Transverse colon (tissue), 4 donors: ENCODE measurements at regions not wholly inside any gene's neighbourhood (a gene's known extent, or its start where the extent isn't known, plus 50 kb on each side); places are given as distances from the start of the nearest gene placed in this dataset.

Experiments
- DNase-seq: peaks from one replicate; pipeline ENCODE4 v3.0.0-alpha.2; 2019
- H3K27ac ChIP-seq, 4 donors: fragments of 200-600 bp; sonication (generic); 2 replicates each; pipeline ENCODE4 v1.5.1; 2016 to 2018; ENCODE audit warnings: inconsistent platforms in 4 of 4
- H3K27me3 ChIP-seq: fragments of 200-600 bp; sonication (generic); 2 replicates; pipeline ENCODE4 v1.5.1; 2017; ENCODE audit warnings: inconsistent platforms
- H3K36me3 ChIP-seq, 4 donors: fragments of 200-600 bp; sonication (generic); 2 replicates each; pipeline ENCODE4 v1.5.1; 2017 to 2019; ENCODE audit warnings: inconsistent platforms in 4 of 4
- H3K4me1 ChIP-seq, 4 donors: fragments of 200-600 bp; sonication (generic); 2 replicates each; pipeline ENCODE4 v1.5.1; 2017 to 2020; ENCODE audit warnings: inconsistent platforms in 4 of 4
- H3K4me3 ChIP-seq, 4 donors: fragments of 200-600 bp; sonication (generic); 1 replicate in 1 of 4; 2 replicates in 3 of 4; pipeline versions ENCODE4 v1.5.1 to v1.6.1; 2017 to 2019; ENCODE audit warnings: inconsistent platforms in 4 of 4
- H3K9me3 ChIP-seq, 2 donors: fragments of 200-600 bp; sonication (generic); 2 replicates each; pipeline ENCODE4 v1.5.1; 2017 to 2019; ENCODE audit warnings: inconsistent platforms in 2 of 2
- CTCF ChIP-seq, 5 experiments: fragments of 200-600 bp in 3 of 5; fragments of 450-650 bp in 2 of 5; sonication (generic) in 3 of 5; IDR thresholded peaks; 1 replicate in 2 of 5; 2 replicates in 3 of 5; pipeline ENCODE4 v1.5.1; 2016 to 2017; ENCODE audit warnings: antibody characterized with exemption in 5 of 5, inconsistent platforms in 3 of 5, mild to moderate bottlenecking in 2 of 5, moderate library complexity in 1 of 5
- EP300 ChIP-seq: sonication (generic); formaldehyde crosslinking; IDR thresholded peaks from one replicate; pipeline ENCODE4 v1.6.1; 2017; ENCODE audit warnings: antibody characterized with exemption, low read depth
- POLR2A ChIP-seq: fragments of 450-650 bp; IDR thresholded peaks from one replicate; pipeline ENCODE4 v1.6.1; 2016; ENCODE audit warnings: antibody characterized with exemption, mild to moderate bottlenecking, moderate library complexity
- POLR2AphosphoS5 ChIP-seq, 3 donors: sonication (generic); formaldehyde crosslinking; IDR thresholded peaks; one replicate each; pipeline ENCODE4 v1.6.1; 2016; ENCODE audit warnings: antibody characterized with exemption in 3 of 3
- WGBS, 2 donors: methylation state at CpG; one replicate each; pipeline ENCODE4 v1.1.5; 2018; ENCODE audit warnings: low coverage in 1 of 2; 5-methylcytosine and 5-hydroxymethylcytosine counted together
- in situ Hi-C, 4 donors: fragments of 200-750 bp; cut with MboI; loops; one replicate each; pipeline versions ENCODE4 v1.15.0 to v1.15.1; 2017; ENCODE audit warnings: low sequenced_read_pairs in 3 of 4, low pct_ligation_motif_present in 1 of 4, low pct_unique_long_range_greater_than_20kb in 1 of 4
- intact Hi-C: fragments of 100-400 bp; cut with DNase I; formaldehyde crosslinking; loops from one replicate; pipeline ENCODE4 v1.15.1; 2023; ENCODE audit warnings: low total_unique reads

- intact Hi-C loops: no loop called here
- Histone ChIP-seq H3K27me3 (no peaks in the 10 kb centered on the region), H3K27ac (no peak overlapping the region), H3K36me3 (no peaks in the 10 kb centered on the region), H3K9me3 (no peaks in the 10 kb centered on the region), H3K4me3 (no peak overlapping the region), H3K4me1 (peaks cover 0 to 4% (median 0%) of the 10 kb centered on the region in 4 donors)
- no peak for TF ChIP-seq EP300
- no peak for TF ChIP-seq POLR2A
- TF ChIP-seq CTCF (IDR thresholded peaks at IDR 0.05): no peak
- in situ Hi-C loops: no loop called here
- WGBS, 2 donors: 88% methylated on average over 1 of the region's 1 CpG; no CpG with 5 or more reads in 1 of the 2 donors
- DNase-seq: no peak
Measured at GRCh38 chr2:217270485-217271121, 410.7 kb upstream of the TNP1 start.

GRCh38 chr2:217269701-217270484 is 410.0 kb upstream of the TNP1 start:
- intact Hi-C loops: loop anchor here (10.0 kb wide), 1 partner anchor 65 kb away; no protein-coding TSS in a partner anchor

GRCh38 chr2:217268978-217269377 is 409.1 kb upstream of the TNP1 start:
- intact Hi-C loops (loop anchor here (10.0 kb wide), 1 partner anchor 66 kb away; no protein-coding TSS in a partner anchor), in situ Hi-C loops (no loop called here)
- Histone ChIP-seq H3K36me3 (no peaks in the 10 kb centered on the region), H3K9me3 (no peaks in the 10 kb centered on the region), H3K4me1 (no peaks in the 10 kb centered on the region), H3K4me3 (no peak overlapping the region), H3K27me3 (no peaks in the 10 kb centered on the region), H3K27ac (no peak overlapping the region)
- DNase-seq: no peak
- TF ChIP-seq POLR2AphosphoS5 (IDR thresholded peaks at IDR 0.05): no peak
- TF ChIP-seq CTCF (IDR thresholded peaks at IDR 0.05): no peak
- TF ChIP-seq POLR2A: no peak
- WGBS, 2 donors: 95 to 100% methylated on average over 2 to 7 of the region's 7 CpGs

More at GRCh38 chr2:217269701-217270484, 410.0 kb upstream of the TNP1 start:
- Histone ChIP-seq H3K27me3 (no peaks in the 10 kb centered on the region), H3K4me1 (peaks cover 0 to 4% (median 0%) of the 10 kb centered on the region in 4 donors), H3K27ac (no peak overlapping the region), H3K9me3 (no peaks in the 10 kb centered on the region), H3K36me3 (no peaks in the 10 kb centered on the region), H3K4me3 (no peak overlapping the region)
- WGBS, 2 donors: 63 to 73% methylated on average over 2 to 8 of the region's 8 CpGs
- in situ Hi-C loops: no loop called here
- TF ChIP-seq CTCF (IDR thresholded peaks at IDR 0.05) (no peak), POLR2A (no peak), EP300 (no peak), POLR2AphosphoS5 (IDR thresholded peaks at IDR 0.05) (no peak)
- DNase-seq: no peak

GRCh38 chr2:217267758-217268157 is 407.9 kb upstream of the TNP1 start:
- TF ChIP-seq POLR2AphosphoS5 (IDR thresholded peaks at IDR 0.05): no peak
- TF ChIP-seq EP300: no peak
- TF ChIP-seq CTCF (IDR thresholded peaks at IDR 0.05): no peak
- TF ChIP-seq POLR2A: no peak
- no peak overlapping the region for H3K4me3 ChIP-seq
- H3K27me3 ChIP-seq: no peaks in the 10 kb centered on the region
- no peak overlapping the region for H3K27ac ChIP-seq
- in situ Hi-C loops: no loop called here
- no peaks in the 10 kb centered on the region for H3K36me3 ChIP-seq
- H3K9me3 ChIP-seq: no peaks in the 10 kb centered on the region
- WGBS, 2 donors: 100% methylated on average over 1 of the region's 1 CpG; no CpG with 5 or more reads in 1 of the 2 donors
- intact Hi-C loops: loop anchor here (10.0 kb wide), 1 partner anchor 67 kb away; no protein-coding TSS in a partner anchor
- DNase-seq: no peak
- H3K4me1 ChIP-seq: no peaks in the 10 kb centered on the region
